HFFc6 (cell line): ENCODE measurements at regions not wholly inside any gene's neighbourhood (a gene's known extent, or its start where the extent isn't known, plus 50 kb on each side); places are given as distances from the start of the nearest gene placed in this dataset.
A peak's percentile ranks its signal among the peaks of the same experiment; 100 is the strongest.
"Not testable (repeated sequence)": the region's sequence is repeated elsewhere in the genome, so short reads cannot be mapped to it uniquely, and the experiment has no call there.

ENCODE experiments used
- DNase-seq: peaks from one replicate; pipeline ENCODE4 v3.0.0-alpha.2; 2018
- H3K27ac Mint-ChIP-seq: 2 replicates; pipeline ENCODE4 v1.8.0; 2020; ENCODE audit warnings: mild to moderate bottlenecking, mixed read lengths
- H3K27me3 Mint-ChIP-seq: 2 replicates; pipeline ENCODE4 v1.8.0; 2021; ENCODE audit warnings: mild to moderate bottlenecking, moderate library complexity, mixed read lengths; ENCODE audit not compliant: insufficient read depth
- H3K36me3 Mint-ChIP-seq: 2 replicates; pipeline ENCODE4 v1.8.0; 2021; ENCODE audit warnings: low read depth, mixed read lengths
- H3K4me1 Mint-ChIP-seq: 2 replicates; pipeline ENCODE4 v1.8.0; 2020; ENCODE audit warnings: low read depth, mixed read lengths
- H3K4me3 Mint-ChIP-seq: 2 replicates; pipeline ENCODE4 v1.8.0; 2020; ENCODE audit warnings: mild to moderate bottlenecking, moderate library complexity, mixed read lengths
- H3K9me3 Mint-ChIP-seq: 2 replicates; pipeline ENCODE4 v1.8.0; 2020; ENCODE audit warnings: mild to moderate bottlenecking, mixed read lengths

- not testable (repeated sequence) for DNase-seq, H3K9me3 Mint-ChIP-seq, H3K27ac Mint-ChIP-seq, H3K27me3 Mint-ChIP-seq, H3K4me3 Mint-ChIP-seq, H3K36me3 Mint-ChIP-seq
- peaks cover 14% of the 10 kb centered on the region for H3K4me1 Mint-ChIP-seq
These were observed 236.6 kb upstream of the PLGLB2 start for GRCh38 chr2:87511195-87511778.

- not testable (repeated sequence) for DNase-seq, H3K36me3 Mint-ChIP-seq, H3K27ac Mint-ChIP-seq, H3K9me3 Mint-ChIP-seq, H3K27me3 Mint-ChIP-seq
- H3K4me1 Mint-ChIP-seq = peaks cover 14% of the 10 kb centered on the region
- H3K4me3 Mint-ChIP-seq = peak overlapping the region; percentile 37; the same call in 1 of the 2 replicates
These were observed 234.9 kb upstream of the PLGLB2 start for GRCh38 chr2:87512864-87513530.

- not testable (repeated sequence) for H3K36me3 Mint-ChIP-seq, H3K9me3 Mint-ChIP-seq, H3K27me3 Mint-ChIP-seq
These were observed 233.9 kb upstream of the PLGLB2 start for GRCh38 chr2:87514034-87514433.

GRCh38 chr2:87514515-87514914 lies 233.4 kb upstream of the PLGLB2 start:
- not testable (repeated sequence) for H3K9me3 Mint-ChIP-seq, H3K27me3 Mint-ChIP-seq, H3K4me1 Mint-ChIP-seq, H3K4me3 Mint-ChIP-seq, DNase-seq, H3K27ac Mint-ChIP-seq, H3K36me3 Mint-ChIP-seq

More at GRCh38 chr2:87514034-87514433, 233.9 kb upstream of the PLGLB2 start:
- H3K4me1 Mint-ChIP-seq, H3K4me3 Mint-ChIP-seq, DNase-seq, H3K27ac Mint-ChIP-seq: not testable (repeated sequence)

- not testable (repeated sequence) for H3K4me3 Mint-ChIP-seq, H3K36me3 Mint-ChIP-seq, DNase-seq, H3K4me1 Mint-ChIP-seq, H3K27me3 Mint-ChIP-seq, H3K9me3 Mint-ChIP-seq
- peak overlapping the region; percentile 32; the same call in 1 of the 2 replicates for H3K27ac Mint-ChIP-seq
These were observed 232.7 kb upstream of the PLGLB2 start for GRCh38 chr2:87515226-87515625.

GRCh38 chr2:87515875-87516274 lies 232.0 kb upstream of the PLGLB2 start:
- H3K9me3 Mint-ChIP-seq, H3K27ac Mint-ChIP-seq, H3K36me3 Mint-ChIP-seq, H3K4me1 Mint-ChIP-seq, DNase-seq, H3K27me3 Mint-ChIP-seq, H3K4me3 Mint-ChIP-seq: not testable (repeated sequence)

GRCh38 chr2:87516369-87516967 lies 231.4 kb upstream of the PLGLB2 start:
- not testable (repeated sequence) for H3K4me1 Mint-ChIP-seq, H3K9me3 Mint-ChIP-seq, DNase-seq, H3K36me3 Mint-ChIP-seq, H3K4me3 Mint-ChIP-seq, H3K27me3 Mint-ChIP-seq
- peak overlapping the region; percentile 24; the same call in 1 of the 2 replicates for H3K27ac Mint-ChIP-seq

GRCh38 chr2:87517438-87517837 lies 230.4 kb upstream of the PLGLB2 start:
- not testable (repeated sequence) for H3K4me3 Mint-ChIP-seq, H3K4me1 Mint-ChIP-seq, H3K36me3 Mint-ChIP-seq, DNase-seq, H3K27me3 Mint-ChIP-seq, H3K9me3 Mint-ChIP-seq, H3K27ac Mint-ChIP-seq

- H3K27me3 Mint-ChIP-seq, H3K27ac Mint-ChIP-seq, DNase-seq, H3K36me3 Mint-ChIP-seq, H3K4me3 Mint-ChIP-seq, H3K9me3 Mint-ChIP-seq, H3K4me1 Mint-ChIP-seq: not testable (repeated sequence)
These were observed 229.8 kb upstream of the PLGLB2 start for GRCh38 chr2:87518066-87518465.

- not testable (repeated sequence) for DNase-seq, H3K27ac Mint-ChIP-seq, H3K4me1 Mint-ChIP-seq, H3K4me3 Mint-ChIP-seq, H3K27me3 Mint-ChIP-seq, H3K9me3 Mint-ChIP-seq, H3K36me3 Mint-ChIP-seq
These were observed 229.3 kb upstream of the PLGLB2 start for GRCh38 chr2:87518547-87518946.

- H3K27ac Mint-ChIP-seq, H3K4me1 Mint-ChIP-seq, H3K36me3 Mint-ChIP-seq, DNase-seq, H3K27me3 Mint-ChIP-seq, H3K9me3 Mint-ChIP-seq, H3K4me3 Mint-ChIP-seq: not testable (repeated sequence)
These were observed 228.5 kb upstream of the PLGLB2 start for GRCh38 chr2:87519158-87520011.

- not testable (repeated sequence) for H3K36me3 Mint-ChIP-seq, H3K4me1 Mint-ChIP-seq, DNase-seq, H3K9me3 Mint-ChIP-seq, H3K4me3 Mint-ChIP-seq, H3K27me3 Mint-ChIP-seq, H3K27ac Mint-ChIP-seq
These were observed 226.8 kb upstream of the PLGLB2 start for GRCh38 chr2:87521057-87521456.

- H3K36me3 Mint-ChIP-seq, H3K4me1 Mint-ChIP-seq, DNase-seq, H3K4me3 Mint-ChIP-seq, H3K27me3 Mint-ChIP-seq, H3K9me3 Mint-ChIP-seq: not testable (repeated sequence)
- H3K27ac Mint-ChIP-seq = peak overlapping the region; percentile 36; the same call in 1 of the 2 replicates
These were observed 226.4 kb upstream of the PLGLB2 start for GRCh38 chr2:87521489-87521888.
